GM23338 (cell line): ENCODE measurements at regions not wholly inside any gene's neighbourhood (a gene's known extent, or its start where the extent isn't known, plus 50 kb on each side); places are given as distances from the start of the nearest gene placed in this dataset.

Experiments
- ATAC-seq: fragments of 200-7000 bp; cut with Tn5 transposase; 3 replicates; pipeline ENCODE4 v1.9.1; 2020
- DNase-seq: peaks from one replicate; pipeline ENCODE4 v3.0.0-alpha.2; 2015; ENCODE audit warnings: low spot score
- H2AFZ ChIP-seq: fragments of 200-600 bp; sonication (generic); 2 replicates; pipeline ENCODE4 v1.8.0; 2016; ENCODE audit warnings: antibody characterized with exemption, mild to moderate bottlenecking, moderate library complexity
- H3F3A ChIP-seq: fragments of 200-600 bp; sonication (generic); replicated peaks from 2 replicates; pipeline ENCODE4 v1.8.0; 2017; ENCODE audit warnings: antibody characterized with exemption, mixed run types, low read depth
- H3K27ac ChIP-seq: fragments of 200-600 bp; sonication (generic); 2 replicates; pipeline ENCODE4 v1.6.1; 2016; ENCODE audit warnings: low read depth
- H3K27me3 ChIP-seq: fragments of 200-600 bp; sonication (generic); 2 replicates; pipeline ENCODE4 v1.8.0; 2016; ENCODE audit warnings: mild to moderate bottlenecking, mixed run types, moderate library complexity; ENCODE audit not compliant: insufficient read depth
- H3K36me3 ChIP-seq: fragments of 200-600 bp; sonication (generic); 2 replicates; pipeline ENCODE4 v1.8.0; 2016; ENCODE audit warnings: mild to moderate bottlenecking; ENCODE audit not compliant: insufficient read depth
- H3K4me1 ChIP-seq: fragments of 200-600 bp; sonication (generic); 2 replicates; pipeline ENCODE4 v1.8.0; 2016; ENCODE audit warnings: mild to moderate bottlenecking, moderate library complexity; ENCODE audit not compliant: insufficient read depth
- H3K4me2 ChIP-seq: fragments of 200-600 bp; sonication (generic); 2 replicates; pipeline ENCODE4 v1.7.1; 2017; ENCODE audit warnings: mixed run types
- H3K4me3 ChIP-seq: fragments of 200-600 bp; sonication (generic); 2 replicates; pipeline ENCODE4 v1.6.1; 2016; ENCODE audit warnings: mixed run types
- H3K79me2 ChIP-seq: fragments of 200-600 bp; sonication (generic); replicated peaks from 2 replicates; pipeline ENCODE4 v1.8.0; 2017; ENCODE audit warnings: mild to moderate bottlenecking; ENCODE audit not compliant: insufficient read depth
- H3K9me2 ChIP-seq: fragments of 200-600 bp; sonication (generic); 2 replicates; pipeline ENCODE4 v1.8.0; 2017; ENCODE audit not compliant: insufficient read depth
- H4K20me1 ChIP-seq: fragments of 200-600 bp; sonication (generic); replicated peaks from 2 replicates; pipeline ENCODE4 v1.8.0; 2017; ENCODE audit warnings: mild to moderate bottlenecking; ENCODE audit not compliant: insufficient read depth
- H3K27ac Mint-ChIP-seq: 2 replicates; pipeline ENCODE4 v1.8.0; 2020; ENCODE audit warnings: inconsistent platforms, mild to moderate bottlenecking, moderate library complexity, mixed read lengths
- H3K27me3 Mint-ChIP-seq: 3 replicates; pipeline ENCODE4 v1.8.0; 2022; ENCODE audit warnings: low read depth, mild to moderate bottlenecking, moderate library complexity, mixed read lengths, inconsistent platforms; ENCODE audit not compliant: insufficient read depth, poor library complexity
- H3K36me3 Mint-ChIP-seq: 3 replicates; pipeline ENCODE4 v1.8.0; 2021; ENCODE audit warnings: low read depth, mild to moderate bottlenecking, inconsistent platforms, moderate library complexity, mixed read lengths
- H3K4me1 Mint-ChIP-seq: 3 replicates; pipeline ENCODE4 v1.8.0; 2020; ENCODE audit warnings: mild to moderate bottlenecking, inconsistent platforms, mixed read lengths
- H3K4me3 Mint-ChIP-seq: 3 replicates; pipeline ENCODE4 v1.8.0; 2021; ENCODE audit warnings: moderate library complexity, mild to moderate bottlenecking, inconsistent platforms, mixed read lengths
- H3K9me3 Mint-ChIP-seq: 3 replicates; pipeline ENCODE4 v1.8.0; 2020; ENCODE audit warnings: moderate library complexity, mild to moderate bottlenecking, inconsistent platforms, mixed read lengths
- CREB1 ChIP-seq: fragments of 250-450 bp; sonication (Bioruptor Pico); IDR thresholded peaks from 2 replicates; pipeline ENCODE4 v1.5.0; 2020; ENCODE audit warnings: low read depth, mild to moderate bottlenecking, moderate library complexity
- EZH2phosphoT487 ChIP-seq: fragments of 200-600 bp; sonication (generic); IDR thresholded peaks from one replicate; pipeline ENCODE4 v1.8.1; 2018; ENCODE audit warnings: antibody characterized with exemption; ENCODE audit not compliant: unreplicated experiment
- JUNB ChIP-seq: IDR thresholded peaks from one replicate; pipeline ENCODE4 v1.6.1; 2016; ENCODE audit warnings: antibody characterized with exemption; ENCODE audit not compliant: unreplicated experiment
- POLR2AphosphoS5 ChIP-seq: IDR thresholded peaks from 2 replicates; pipeline ENCODE4 v1.6.1; 2016; ENCODE audit warnings: antibody characterized with exemption, low read depth
- STAT1 ChIP-seq: IDR thresholded peaks from one replicate; pipeline ENCODE4 v1.6.1; 2016; ENCODE audit warnings: antibody characterized with exemption; ENCODE audit not compliant: unreplicated experiment
- ZNF114 ChIP-seq: fragments of 250-450 bp; sonication (Bioruptor Pico); IDR thresholded peaks from 2 replicates; pipeline ENCODE4 v1.5.0; 2020; ENCODE audit warnings: mild to moderate bottlenecking, moderate library complexity
- ZNF331 ChIP-seq: fragments of 250-450 bp; sonication (Bioruptor Pico); IDR thresholded peaks from 2 replicates; pipeline ENCODE4 v1.5.0; 2020; ENCODE audit warnings: low read depth, mild to moderate bottlenecking, moderate library complexity
- TF ChIP-seq, protein P1 (sequence below): IDR thresholded peaks from 2 replicates; pipeline ENCODE4 v1.6.1; 2016; ENCODE audit warnings: antibody characterized with exemption
- TF ChIP-seq, protein P2 (sequence below): IDR thresholded peaks from one replicate; pipeline ENCODE4 v1.6.1; 2018; ENCODE audit warnings: antibody characterized with exemption; ENCODE audit not compliant: unreplicated experiment
- TF ChIP-seq, protein P3 (sequence below): fragments of 250-450 bp; sonication (Bioruptor Pico); IDR thresholded peaks from 2 replicates; pipeline ENCODE4 v1.5.0; 2020; ENCODE audit warnings: mild to moderate bottlenecking, moderate library complexity
- TF ChIP-seq, protein P4 (sequence below), 2 experiments: fragments of 200-600 bp in 1 of 2; sonication (generic) in 1 of 2; conservative IDR thresholded peaks; 2 replicates each; pipeline versions ENCODE4 v1.5.1 to v1.6.1; 2016 to 2017; ENCODE audit warnings: antibody characterized with exemption in 2 of 2, low read depth in 2 of 2, mild to moderate bottlenecking in 2 of 2, moderate library complexity in 1 of 2

- TF ChIP-seq, protein P1, sequence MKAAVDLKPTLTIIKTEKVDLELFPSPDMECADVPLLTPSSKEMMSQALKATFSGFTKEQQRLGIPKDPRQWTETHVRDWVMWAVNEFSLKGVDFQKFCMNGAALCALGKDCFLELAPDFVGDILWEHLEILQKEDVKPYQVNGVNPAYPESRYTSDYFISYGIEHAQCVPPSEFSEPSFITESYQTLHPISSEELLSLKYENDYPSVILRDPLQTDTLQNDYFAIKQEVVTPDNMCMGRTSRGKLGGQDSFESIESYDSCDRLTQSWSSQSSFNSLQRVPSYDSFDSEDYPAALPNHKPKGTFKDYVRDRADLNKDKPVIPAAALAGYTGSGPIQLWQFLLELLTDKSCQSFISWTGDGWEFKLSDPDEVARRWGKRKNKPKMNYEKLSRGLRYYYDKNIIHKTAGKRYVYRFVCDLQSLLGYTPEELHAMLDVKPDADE = no peak
- TF ChIP-seq JUNB (no peak), ZNF331 (CRISPR knock-in tag) (no peak), EZH2phosphoT487 (no peak), STAT1 (no peak), CREB1 (no peak)
- TF ChIP-seq, protein P2, sequence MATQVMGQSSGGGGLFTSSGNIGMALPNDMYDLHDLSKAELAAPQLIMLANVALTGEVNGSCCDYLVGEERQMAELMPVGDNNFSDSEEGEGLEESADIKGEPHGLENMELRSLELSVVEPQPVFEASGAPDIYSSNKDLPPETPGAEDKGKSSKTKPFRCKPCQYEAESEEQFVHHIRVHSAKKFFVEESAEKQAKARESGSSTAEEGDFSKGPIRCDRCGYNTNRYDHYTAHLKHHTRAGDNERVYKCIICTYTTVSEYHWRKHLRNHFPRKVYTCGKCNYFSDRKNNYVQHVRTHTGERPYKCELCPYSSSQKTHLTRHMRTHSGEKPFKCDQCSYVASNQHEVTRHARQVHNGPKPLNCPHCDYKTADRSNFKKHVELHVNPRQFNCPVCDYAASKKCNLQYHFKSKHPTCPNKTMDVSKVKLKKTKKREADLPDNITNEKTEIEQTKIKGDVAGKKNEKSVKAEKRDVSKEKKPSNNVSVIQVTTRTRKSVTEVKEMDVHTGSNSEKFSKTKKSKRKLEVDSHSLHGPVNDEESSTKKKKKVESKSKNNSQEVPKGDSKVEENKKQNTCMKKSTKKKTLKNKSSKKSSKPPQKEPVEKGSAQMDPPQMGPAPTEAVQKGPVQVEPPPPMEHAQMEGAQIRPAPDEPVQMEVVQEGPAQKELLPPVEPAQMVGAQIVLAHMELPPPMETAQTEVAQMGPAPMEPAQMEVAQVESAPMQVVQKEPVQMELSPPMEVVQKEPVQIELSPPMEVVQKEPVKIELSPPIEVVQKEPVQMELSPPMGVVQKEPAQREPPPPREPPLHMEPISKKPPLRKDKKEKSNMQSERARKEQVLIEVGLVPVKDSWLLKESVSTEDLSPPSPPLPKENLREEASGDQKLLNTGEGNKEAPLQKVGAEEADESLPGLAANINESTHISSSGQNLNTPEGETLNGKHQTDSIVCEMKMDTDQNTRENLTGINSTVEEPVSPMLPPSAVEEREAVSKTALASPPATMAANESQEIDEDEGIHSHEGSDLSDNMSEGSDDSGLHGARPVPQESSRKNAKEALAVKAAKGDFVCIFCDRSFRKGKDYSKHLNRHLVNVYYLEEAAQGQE = no peak
Observed at GRCh38 chr18:28805491-28805890, 628.6 kb upstream of the CDH2 start (continued).

GRCh38 chr18:28804512-28805202, 627.7 kb upstream of the CDH2 start:
- H3K4me3 Mint-ChIP-seq = no peak overlapping the region
- H3F3A ChIP-seq = no peaks in the 10 kb centered on the region
- TF ChIP-seq STAT1 (no peak), POLR2AphosphoS5 (no peak), ZNF114 (CRISPR knock-in tag) (no peak)
- TF ChIP-seq, protein P1 = no peak
- TF ChIP-seq, protein P3, sequence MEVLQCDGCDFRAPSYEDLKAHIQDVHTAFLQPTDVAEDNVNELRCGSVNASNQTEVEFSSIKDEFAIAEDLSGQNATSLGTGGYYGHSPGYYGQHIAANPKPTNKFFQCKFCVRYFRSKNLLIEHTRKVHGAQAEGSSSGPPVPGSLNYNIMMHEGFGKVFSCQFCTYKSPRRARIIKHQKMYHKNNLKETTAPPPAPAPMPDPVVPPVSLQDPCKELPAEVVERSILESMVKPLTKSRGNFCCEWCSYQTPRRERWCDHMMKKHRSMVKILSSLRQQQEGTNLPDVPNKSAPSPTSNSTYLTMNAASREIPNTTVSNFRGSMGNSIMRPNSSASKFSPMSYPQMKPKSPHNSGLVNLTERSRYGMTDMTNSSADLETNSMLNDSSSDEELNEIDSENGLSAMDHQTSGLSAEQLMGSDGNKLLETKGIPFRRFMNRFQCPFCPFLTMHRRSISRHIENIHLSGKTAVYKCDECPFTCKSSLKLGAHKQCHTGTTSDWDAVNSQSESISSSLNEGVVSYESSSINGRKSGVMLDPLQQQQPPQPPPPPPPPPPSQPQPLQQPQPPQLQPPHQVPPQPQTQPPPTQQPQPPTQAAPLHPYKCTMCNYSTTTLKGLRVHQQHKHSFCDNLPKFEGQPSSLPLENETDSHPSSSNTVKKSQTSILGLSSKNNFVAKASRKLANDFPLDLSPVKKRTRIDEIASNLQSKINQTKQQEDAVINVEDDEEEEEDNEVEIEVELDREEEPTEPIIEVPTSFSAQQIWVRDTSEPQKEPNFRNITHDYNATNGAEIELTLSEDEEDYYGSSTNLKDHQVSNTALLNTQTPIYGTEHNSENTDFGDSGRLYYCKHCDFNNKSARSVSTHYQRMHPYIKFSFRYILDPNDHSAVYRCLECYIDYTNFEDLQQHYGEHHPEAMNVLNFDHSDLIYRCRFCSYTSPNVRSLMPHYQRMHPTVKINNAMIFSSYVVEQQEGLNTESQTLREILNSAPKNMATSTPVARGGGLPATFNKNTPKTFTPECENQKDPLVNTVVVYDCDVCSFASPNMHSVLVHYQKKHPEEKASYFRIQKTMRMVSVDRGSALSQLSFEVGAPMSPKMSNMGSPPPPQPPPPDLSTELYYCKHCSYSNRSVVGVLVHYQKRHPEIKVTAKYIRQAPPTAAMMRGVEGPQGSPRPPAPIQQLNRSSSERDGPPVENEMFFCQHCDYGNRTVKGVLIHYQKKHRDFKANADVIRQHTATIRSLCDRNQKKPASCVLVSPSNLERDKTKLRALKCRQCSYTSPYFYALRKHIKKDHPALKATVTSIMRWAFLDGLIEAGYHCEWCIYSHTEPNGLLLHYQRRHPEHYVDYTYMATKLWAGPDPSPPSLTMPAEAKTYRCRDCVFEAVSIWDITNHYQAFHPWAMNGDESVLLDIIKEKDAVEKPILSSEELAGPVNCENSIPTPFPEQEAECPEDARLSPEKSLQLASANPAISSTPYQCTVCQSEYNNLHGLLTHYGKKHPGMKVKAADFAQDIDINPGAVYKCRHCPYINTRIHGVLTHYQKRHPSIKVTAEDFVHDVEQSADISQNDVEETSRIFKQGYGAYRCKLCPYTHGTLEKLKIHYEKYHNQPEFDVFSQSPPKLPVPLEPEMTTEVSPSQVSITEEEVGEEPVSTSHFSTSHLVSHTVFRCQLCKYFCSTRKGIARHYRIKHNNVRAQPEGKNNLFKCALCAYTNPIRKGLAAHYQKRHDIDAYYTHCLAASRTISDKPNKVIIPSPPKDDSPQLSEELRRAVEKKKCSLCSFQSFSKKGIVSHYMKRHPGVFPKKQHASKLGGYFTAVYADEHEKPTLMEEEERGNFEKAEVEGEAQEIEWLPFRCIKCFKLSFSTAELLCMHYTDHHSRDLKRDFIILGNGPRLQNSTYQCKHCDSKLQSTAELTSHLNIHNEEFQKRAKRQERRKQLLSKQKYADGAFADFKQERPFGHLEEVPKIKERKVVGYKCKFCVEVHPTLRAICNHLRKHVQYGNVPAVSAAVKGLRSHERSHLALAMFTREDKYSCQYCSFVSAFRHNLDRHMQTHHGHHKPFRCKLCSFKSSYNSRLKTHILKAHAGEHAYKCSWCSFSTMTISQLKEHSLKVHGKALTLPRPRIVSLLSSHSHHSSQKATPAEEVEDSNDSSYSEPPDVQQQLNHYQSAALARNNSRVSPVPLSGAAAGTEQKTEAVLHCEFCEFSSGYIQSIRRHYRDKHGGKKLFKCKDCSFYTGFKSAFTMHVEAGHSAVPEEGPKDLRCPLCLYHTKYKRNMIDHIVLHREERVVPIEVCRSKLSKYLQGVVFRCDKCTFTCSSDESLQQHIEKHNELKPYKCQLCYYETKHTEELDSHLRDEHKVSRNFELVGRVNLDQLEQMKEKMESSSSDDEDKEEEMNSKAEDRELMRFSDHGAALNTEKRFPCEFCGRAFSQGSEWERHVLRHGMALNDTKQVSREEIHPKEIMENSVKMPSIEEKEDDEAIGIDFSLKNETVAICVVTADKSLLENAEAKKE (CRISPR knock-in tag) = no peak
- TF ChIP-seq, protein P4, sequence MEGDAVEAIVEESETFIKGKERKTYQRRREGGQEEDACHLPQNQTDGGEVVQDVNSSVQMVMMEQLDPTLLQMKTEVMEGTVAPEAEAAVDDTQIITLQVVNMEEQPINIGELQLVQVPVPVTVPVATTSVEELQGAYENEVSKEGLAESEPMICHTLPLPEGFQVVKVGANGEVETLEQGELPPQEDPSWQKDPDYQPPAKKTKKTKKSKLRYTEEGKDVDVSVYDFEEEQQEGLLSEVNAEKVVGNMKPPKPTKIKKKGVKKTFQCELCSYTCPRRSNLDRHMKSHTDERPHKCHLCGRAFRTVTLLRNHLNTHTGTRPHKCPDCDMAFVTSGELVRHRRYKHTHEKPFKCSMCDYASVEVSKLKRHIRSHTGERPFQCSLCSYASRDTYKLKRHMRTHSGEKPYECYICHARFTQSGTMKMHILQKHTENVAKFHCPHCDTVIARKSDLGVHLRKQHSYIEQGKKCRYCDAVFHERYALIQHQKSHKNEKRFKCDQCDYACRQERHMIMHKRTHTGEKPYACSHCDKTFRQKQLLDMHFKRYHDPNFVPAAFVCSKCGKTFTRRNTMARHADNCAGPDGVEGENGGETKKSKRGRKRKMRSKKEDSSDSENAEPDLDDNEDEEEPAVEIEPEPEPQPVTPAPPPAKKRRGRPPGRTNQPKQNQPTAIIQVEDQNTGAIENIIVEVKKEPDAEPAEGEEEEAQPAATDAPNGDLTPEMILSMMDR (conservative IDR thresholded peaks at IDR 0.05; ENCODE audit: low read depth in 2 of 2) = no peak

More at GRCh38 chr18:28804512-28805202, 627.7 kb upstream of the CDH2 start:
- H3K27ac Mint-ChIP-seq = no peak overlapping the region
- H2AFZ ChIP-seq = no peak overlapping the region
- H3K27ac ChIP-seq = no peak overlapping the region
- H3K9me2 ChIP-seq = peaks cover 6% of the 10 kb centered on the region; the same call in 1 of the 2 replicates
- no peaks in the 10 kb centered on the region for H3K36me3 ChIP-seq
- H3K27me3 ChIP-seq = no peaks in the 10 kb centered on the region
- 0 out of 3 replicates have a peak, but pooled peaks cover 4% of the 10 kb centered on the region for H3K9me3 Mint-ChIP-seq
- H3K4me2 ChIP-seq = no peak overlapping the region
- H3K4me3 ChIP-seq = no peak overlapping the region
- DNase-seq = no peak
- H3K36me3 Mint-ChIP-seq = peaks cover 7% of the 10 kb centered on the region; the same call in 2 of the 3 replicates
- ATAC-seq = no peak
- H3K79me2 ChIP-seq = no peaks in the 10 kb centered on the region
- peaks cover 8% of the 10 kb centered on the region; the same call in 2 of the 3 replicates for H3K4me1 Mint-ChIP-seq
- no peaks in the 10 kb centered on the region for H4K20me1 ChIP-seq
- no peaks in the 10 kb centered on the region for H3K27me3 Mint-ChIP-seq
- H3K4me1 ChIP-seq = 0 out of 2 replicates have a peak, but pooled peaks cover 7% of the 10 kb centered on the region
